DMS79 treated with DMSO at 0.1 percent for 48 hours (cell line): ENCODE measurements at regions not wholly inside any gene's neighbourhood (a gene's known extent, or its start where the extent isn't known, plus 50 kb on each side); places are given as distances from the start of the nearest gene placed in this dataset.
A peak's percentile ranks its signal among the peaks of the same experiment; 100 is the strongest.

Experiments
- DNase-seq: peaks from one replicate; lab custom pipeline; 2025; lab: John Stamatoyannopoulos, UW

- DNase-seq = no peak
Observed at GRCh38 chr1:212225416-212225815, 59.8 kb upstream of the PPP2R5A start.

GRCh38 chr1:212225871-212226302 is 59.3 kb upstream of the PPP2R5A start:
- DNase-seq = no peak

- no peak for DNase-seq
Observed at GRCh38 chr1:212226467-212226866, 58.7 kb upstream of the PPP2R5A start.

DNA sequence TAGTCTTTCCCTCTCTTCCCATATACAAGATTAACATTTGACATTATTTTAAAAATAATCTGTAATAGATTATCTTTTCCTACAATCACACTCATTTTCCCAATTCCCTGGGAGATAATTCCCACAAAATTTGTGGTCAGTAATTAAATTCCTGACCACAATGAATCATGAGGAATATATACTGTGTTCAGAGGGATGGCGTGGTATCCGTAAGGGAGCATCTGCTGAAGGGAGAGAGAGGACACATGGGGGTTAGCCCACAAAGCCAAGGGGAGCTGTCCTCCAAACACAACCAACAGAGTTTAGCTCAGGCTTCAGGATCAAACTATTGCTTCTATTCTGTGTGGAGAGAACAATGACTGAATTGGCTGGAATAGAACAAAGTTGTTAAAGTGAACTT is 57.1 kb upstream of the PPP2R5A start:
- no peak for DNase-seq

- DNase-seq = peak; percentile 61
Observed at GRCh38 chr1:212228591-212229119, 56.6 kb upstream of the PPP2R5A start.

GRCh38 chr1:212229654-212230053 is 55.6 kb upstream of the PPP2R5A start:
- DNase-seq = no peak

GRCh38 chr1:212230329-212230728 is 54.9 kb upstream of the PPP2R5A start:
- no peak for DNase-seq

DNA sequence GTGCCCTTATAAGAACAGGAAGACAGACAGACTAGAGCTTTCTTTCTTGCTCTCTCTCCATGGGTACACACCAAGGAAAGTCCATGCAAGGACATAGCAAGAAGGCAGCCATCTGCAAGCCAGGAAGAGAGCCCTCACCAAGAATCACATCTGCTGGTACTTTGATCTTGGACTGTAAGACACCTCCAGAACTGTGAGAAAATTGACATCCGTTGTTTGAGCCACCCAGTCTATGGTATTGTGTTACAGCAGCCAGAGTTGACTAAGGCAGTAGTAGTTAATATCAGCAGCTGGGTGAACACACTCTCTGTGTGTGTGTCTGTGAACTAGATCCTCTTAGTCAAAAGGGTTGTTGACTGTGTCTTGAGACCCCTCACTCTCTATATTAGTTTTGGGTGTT is 53.8 kb upstream of the PPP2R5A start:
- no peak for DNase-seq

GRCh38 chr1:212232090-212232489 is 53.1 kb upstream of the PPP2R5A start:
- no peak for DNase-seq

DNA sequence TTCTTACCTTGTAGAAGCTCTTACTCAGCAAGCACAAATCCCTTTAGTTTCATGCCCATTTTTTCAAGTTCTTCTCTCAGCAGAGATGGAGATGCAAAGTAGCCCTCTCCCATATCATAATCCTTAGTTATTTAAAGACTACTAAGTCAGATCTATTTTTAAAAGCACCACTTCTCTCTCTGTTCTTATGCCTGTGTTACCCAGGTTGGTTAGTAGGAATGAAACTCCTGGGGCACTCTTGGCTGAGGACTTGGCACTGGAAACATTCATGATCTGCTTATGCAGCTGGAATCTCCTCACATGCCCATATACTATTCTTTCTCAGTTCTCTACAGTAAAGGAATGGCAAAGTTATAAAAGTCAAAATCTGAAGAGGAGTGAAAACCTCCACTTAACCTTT is 51.9 kb upstream of the PPP2R5A start:
- DNase-seq = no peak

DNA sequence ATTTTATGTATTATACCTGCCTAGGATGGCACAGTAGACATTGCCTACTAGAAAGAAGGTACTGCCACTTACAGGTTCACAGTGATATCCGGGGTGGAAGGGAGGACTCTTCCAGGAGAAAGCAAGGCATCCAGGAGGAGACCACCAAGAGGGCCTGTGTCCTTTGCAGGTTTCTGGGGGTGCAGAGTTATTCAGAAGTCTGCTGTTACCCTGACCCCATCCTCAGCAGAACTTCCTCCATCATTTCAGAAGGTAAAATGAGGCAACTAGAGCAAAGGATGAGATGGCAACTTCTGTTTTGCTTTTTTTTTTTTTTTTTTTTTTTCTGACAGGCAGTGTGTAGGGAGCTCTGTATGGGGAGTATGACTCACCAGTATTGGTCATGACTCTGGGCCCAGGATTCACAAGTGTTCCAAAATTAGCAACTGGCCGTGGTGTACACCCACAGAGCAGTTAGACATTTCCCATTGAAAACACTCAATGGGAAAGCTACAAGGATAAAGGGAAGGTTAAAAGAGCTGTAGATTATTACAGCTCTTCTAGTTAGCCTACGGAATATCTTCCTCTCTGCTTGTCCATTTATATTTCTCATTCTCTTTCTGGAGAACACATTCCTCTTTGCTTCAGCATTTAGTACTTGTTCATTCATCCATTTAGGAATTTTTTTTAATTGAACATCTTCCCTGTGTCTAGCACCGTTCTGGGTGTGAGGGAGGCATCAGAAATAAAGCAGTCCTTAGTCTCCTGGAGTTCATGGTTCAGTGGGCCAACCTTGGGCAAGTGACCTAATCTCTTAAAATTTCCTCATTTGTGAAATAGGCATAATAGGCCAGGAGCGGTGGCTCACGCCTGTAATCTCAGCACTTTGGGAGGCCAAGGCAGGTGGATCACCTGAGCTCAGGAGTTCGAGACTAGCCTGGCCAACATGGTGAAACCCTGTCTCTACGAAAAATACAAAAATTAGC is 50.5 kb upstream of the PPP2R5A start:
- DNase-seq = no peak
